PC-9 (cell line): ENCODE measurements at regions not wholly inside any gene's neighbourhood (a gene's known extent, or its start where the extent isn't known, plus 50 kb on each side); places are given as distances from the start of the nearest gene placed in this dataset.
A peak's percentile ranks its signal among the peaks of the same experiment; 100 is the strongest.

Experiments
- BruUV-seq: library from RNA; stranded (reverse); fragments of 400-500 nt; replicated peaks from 2 replicates; lab custom pipeline; 2021; lab: Mats Ljungman, UMichigan
- CTCF ChIA-PET: fragments of 300-600 bp; sonication (Branson Sonifier 250); formaldehyde crosslinking; loops from one replicate; lab custom pipeline; 2022; ENCODE audit warnings: antibody characterized with exemption; lab: Charles Lee
- POLR2A ChIA-PET: fragments of 300-600 bp; sonication (Branson Sonifier 250); formaldehyde crosslinking; loops from one replicate; lab custom pipeline; 2022; ENCODE audit warnings: antibody characterized with exemption; ENCODE audit not compliant: unreplicated experiment; lab: Charles Lee
- DNase-seq, 2 experiments: peaks; one replicate each; pipeline versions ENCODE4 v3.0.0 to v3.0.0-alpha.2; 2015 to 2022; ENCODE audit warnings: mixed read lengths in 1 of 2
- H2AFZ ChIP-seq: fragments of 200-600 bp; sonication (generic); 2 replicates; pipeline ENCODE4 v1.8.1; 2017; ENCODE audit warnings: antibody characterized with exemption
- H3F3A ChIP-seq: fragments of 200-600 bp; sonication (generic); 2 replicates; pipeline ENCODE4 v1.8.1; 2017; ENCODE audit warnings: antibody characterized with exemption, mild to moderate bottlenecking, low read depth; ENCODE audit not compliant: insufficient read depth
- H3K27ac ChIP-seq: fragments of 200-600 bp; sonication (generic); 2 replicates; pipeline ENCODE4 v1.6.1; 2016; ENCODE audit warnings: mixed run types
- H3K27me3 ChIP-seq: fragments of 200-600 bp; sonication (generic); 2 replicates; pipeline ENCODE4 v1.6.1; 2016; ENCODE audit warnings: low read depth, mixed run types; ENCODE audit not compliant: insufficient read depth
- H3K36me3 ChIP-seq: fragments of 200-600 bp; sonication (generic); 2 replicates; pipeline ENCODE4 v1.6.1; 2016; ENCODE audit warnings: low read depth, mixed run types
- H3K4me1 ChIP-seq: fragments of 200-600 bp; sonication (generic); replicated peaks from 2 replicates; pipeline ENCODE4 v1.6.1; 2016; ENCODE audit warnings: mixed run types; ENCODE audit not compliant: insufficient read depth
- H3K4me2 ChIP-seq: fragments of 200-600 bp; sonication (generic); 2 replicates; pipeline ENCODE4 v1.6.1; 2017; ENCODE audit warnings: mixed run types
- H3K4me3 ChIP-seq: fragments of 200-600 bp; sonication (generic); 2 replicates; pipeline ENCODE4 v1.6.1; 2016; ENCODE audit warnings: mixed run types
- H3K79me2 ChIP-seq: fragments of 200-600 bp; sonication (generic); 2 replicates; pipeline ENCODE4 v1.6.1; 2017; ENCODE audit warnings: low read depth, mixed run types
- H3K9me2 ChIP-seq: fragments of 200-600 bp; sonication (generic); 2 replicates; pipeline ENCODE4 v1.8.1; 2017; ENCODE audit warnings: mild to moderate bottlenecking; ENCODE audit not compliant: insufficient read depth
- H3K9me3 ChIP-seq: fragments of 200-600 bp; sonication (generic); 2 replicates; pipeline ENCODE4 v1.8.1; 2016; ENCODE audit warnings: low read depth; ENCODE audit not compliant: insufficient read depth
- H4K20me1 ChIP-seq: fragments of 200-600 bp; sonication (generic); 2 replicates; pipeline ENCODE4 v1.8.1; 2017; ENCODE audit not compliant: insufficient read depth
- EZH2 ChIP-seq: fragments of 200-600 bp; sonication (generic); IDR thresholded peaks from 2 replicates; pipeline ENCODE4 v1.8.0; 2017; ENCODE audit warnings: antibody characterized with exemption, low read depth
- intact Hi-C: fragments of 100-400 bp; cut with micrococcal nuclease; formaldehyde crosslinking; loops from one replicate; pipeline ENCODE4 v1.10.0; 2022; ENCODE audit not compliant: unreplicated experiment
- TF ChIP-seq, protein P1 (sequence below): fragments of 200-600 bp; sonication (generic); conservative IDR thresholded peaks from 2 replicates; pipeline ENCODE4 v1.6.1; 2017; ENCODE audit warnings: mixed run types, antibody characterized with exemption, mild to moderate bottlenecking, moderate library complexity

DNA sequence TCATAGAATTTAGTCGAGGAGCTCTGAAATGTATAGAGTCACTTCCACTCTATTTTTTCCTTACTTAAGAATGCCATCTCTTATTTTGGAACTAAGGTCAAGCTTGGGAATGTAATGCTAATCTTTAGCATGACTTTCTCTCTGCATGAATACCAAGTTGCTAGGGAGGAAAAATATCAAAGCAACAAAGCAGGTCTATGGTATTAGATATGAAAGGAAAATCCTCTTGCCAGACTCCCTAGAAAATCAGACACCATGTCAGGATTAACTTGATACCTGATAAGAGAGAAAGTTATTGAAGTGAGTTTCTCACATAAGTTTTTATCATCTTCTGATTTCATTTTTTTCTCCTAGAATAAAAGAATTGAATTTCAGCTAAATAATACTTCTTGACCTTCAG lies 341.7 kb upstream of the ZNF804A start:
- no peaks in the 10 kb centered on the region for H3F3A ChIP-seq
- no peaks in the 10 kb centered on the region for H3K36me3 ChIP-seq
- H3K9me2 ChIP-seq: no peaks in the 10 kb centered on the region; the same call in 1 of the 2 replicates
- H3K27ac ChIP-seq: no peak overlapping the region
- H3K4me3 ChIP-seq: no peak overlapping the region
- H3K79me2 ChIP-seq: no peaks in the 10 kb centered on the region
- no peak overlapping the region for H3K4me2 ChIP-seq
- intact Hi-C loops: no loop called here
- no peaks in the 10 kb centered on the region for H3K27me3 ChIP-seq
- H3K4me1 ChIP-seq: no peaks in the 10 kb centered on the region
- BruUV-seq: no TSS peak
- no peaks in the 10 kb centered on the region for H4K20me1 ChIP-seq
- CTCF ChIA-PET: no interaction called here
- 0 out of 2 replicates have a peak overlapping the region, but pooled peaks have one; percentile 5 for H2AFZ ChIP-seq
- no peak for DNase-seq
- TF ChIP-seq, protein P1, sequence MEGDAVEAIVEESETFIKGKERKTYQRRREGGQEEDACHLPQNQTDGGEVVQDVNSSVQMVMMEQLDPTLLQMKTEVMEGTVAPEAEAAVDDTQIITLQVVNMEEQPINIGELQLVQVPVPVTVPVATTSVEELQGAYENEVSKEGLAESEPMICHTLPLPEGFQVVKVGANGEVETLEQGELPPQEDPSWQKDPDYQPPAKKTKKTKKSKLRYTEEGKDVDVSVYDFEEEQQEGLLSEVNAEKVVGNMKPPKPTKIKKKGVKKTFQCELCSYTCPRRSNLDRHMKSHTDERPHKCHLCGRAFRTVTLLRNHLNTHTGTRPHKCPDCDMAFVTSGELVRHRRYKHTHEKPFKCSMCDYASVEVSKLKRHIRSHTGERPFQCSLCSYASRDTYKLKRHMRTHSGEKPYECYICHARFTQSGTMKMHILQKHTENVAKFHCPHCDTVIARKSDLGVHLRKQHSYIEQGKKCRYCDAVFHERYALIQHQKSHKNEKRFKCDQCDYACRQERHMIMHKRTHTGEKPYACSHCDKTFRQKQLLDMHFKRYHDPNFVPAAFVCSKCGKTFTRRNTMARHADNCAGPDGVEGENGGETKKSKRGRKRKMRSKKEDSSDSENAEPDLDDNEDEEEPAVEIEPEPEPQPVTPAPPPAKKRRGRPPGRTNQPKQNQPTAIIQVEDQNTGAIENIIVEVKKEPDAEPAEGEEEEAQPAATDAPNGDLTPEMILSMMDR: no peak
- no peak for TF ChIP-seq EZH2
- H3K9me3 ChIP-seq: no peaks in the 10 kb centered on the region
- POLR2A ChIA-PET: no interaction called here

DNA sequence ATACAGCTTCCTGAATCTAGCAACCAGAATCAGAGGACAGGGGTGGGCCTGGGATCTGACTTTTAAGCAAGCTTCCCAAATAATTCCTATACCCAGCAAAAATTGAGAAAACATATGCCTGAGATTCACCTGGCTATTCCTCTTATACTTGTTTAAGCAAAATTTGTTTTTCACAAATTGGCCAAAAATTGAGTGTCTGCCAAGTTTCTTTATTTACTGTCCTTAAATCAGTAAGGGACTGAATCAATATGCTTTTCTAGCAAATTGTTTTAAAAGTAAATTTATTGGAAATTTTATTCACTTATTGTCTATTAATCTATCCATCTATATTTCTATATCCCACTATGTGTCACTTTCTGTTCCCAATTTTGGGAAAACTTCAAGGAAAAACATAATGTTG lies 337.0 kb upstream of the ZNF804A start:
- TF ChIP-seq, protein P1: no peak
- BruUV-seq: no TSS peak
- H3K79me2 ChIP-seq: no peaks in the 10 kb centered on the region
- H3F3A ChIP-seq: no peaks in the 10 kb centered on the region
- H3K27me3 ChIP-seq: no peaks in the 10 kb centered on the region
- H3K36me3 ChIP-seq: no peaks in the 10 kb centered on the region
- no peak overlapping the region for H3K27ac ChIP-seq
- H3K4me1 ChIP-seq: no peaks in the 10 kb centered on the region
- no peak overlapping the region for H2AFZ ChIP-seq
- CTCF ChIA-PET: no interaction called here
- no peaks in the 10 kb centered on the region for H3K9me3 ChIP-seq
- no peaks in the 10 kb centered on the region for H3K9me2 ChIP-seq
- POLR2A ChIA-PET: no interaction called here
- no peak overlapping the region for H3K4me3 ChIP-seq
- intact Hi-C loops: no loop called here
- DNase-seq: no peak
- no peaks in the 10 kb centered on the region for H4K20me1 ChIP-seq
- H3K4me2 ChIP-seq: no peak overlapping the region

DNA sequence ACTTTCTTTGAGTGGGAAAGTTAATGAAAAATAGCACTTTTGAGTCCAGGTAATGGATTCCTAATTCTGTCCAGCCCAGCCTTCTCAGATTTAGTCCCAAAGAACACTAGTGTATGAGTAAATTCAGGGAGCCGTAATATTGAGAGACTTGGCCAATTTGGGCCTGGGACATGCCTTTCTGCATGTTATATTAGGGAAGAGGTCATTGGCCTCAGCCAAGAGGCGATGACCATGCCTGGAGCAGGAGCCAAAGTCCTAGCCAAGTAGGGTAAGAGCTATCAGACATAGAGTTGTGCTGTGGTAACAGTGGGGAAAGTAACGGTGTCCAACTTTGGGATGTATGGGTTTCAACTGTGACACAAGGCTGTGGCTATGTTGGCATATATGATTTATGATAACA lies 336.5 kb upstream of the ZNF804A start:
- Histone ChIP-seq H3K9me2 (no peaks in the 10 kb centered on the region), H4K20me1 (no peaks in the 10 kb centered on the region), H3K9me3 (no peaks in the 10 kb centered on the region), H3F3A (no peaks in the 10 kb centered on the region), H3K4me2 (no peak overlapping the region), H3K4me3 (no peak overlapping the region), H3K36me3 (no peaks in the 10 kb centered on the region), H3K27me3 (no peaks in the 10 kb centered on the region), H3K4me1 (no peaks in the 10 kb centered on the region), H3K79me2 (no peaks in the 10 kb centered on the region), H2AFZ (no peak overlapping the region), H3K27ac (no peak overlapping the region)
- ChIA-PET POLR2A (interaction anchor here (0.5 to 0.6 kb wide), 2 partner anchors 280 to 342 kb away, joined by 3 to 6 read pairs; no protein-coding TSS in a partner anchor), CTCF (no interaction called here)
- no TSS peak for BruUV-seq
- intact Hi-C loops: no loop called here
- TF ChIP-seq EZH2: no peak
- TF ChIP-seq, protein P1: no peak
- no peak for DNase-seq
